ENCODE measurements at regions not wholly inside any gene's neighbourhood (a gene's known extent, or its start where the extent isn't known, plus 50 kb on each side); places are given as distances from the start of the nearest gene placed in this dataset.
A peak's percentile ranks its signal among the peaks of the same experiment; 100 is the strongest.
"Not testable (repeated sequence)": the region's sequence is repeated elsewhere in the genome, so short reads cannot be mapped to it uniquely, and the experiment has no call there.

DNA sequence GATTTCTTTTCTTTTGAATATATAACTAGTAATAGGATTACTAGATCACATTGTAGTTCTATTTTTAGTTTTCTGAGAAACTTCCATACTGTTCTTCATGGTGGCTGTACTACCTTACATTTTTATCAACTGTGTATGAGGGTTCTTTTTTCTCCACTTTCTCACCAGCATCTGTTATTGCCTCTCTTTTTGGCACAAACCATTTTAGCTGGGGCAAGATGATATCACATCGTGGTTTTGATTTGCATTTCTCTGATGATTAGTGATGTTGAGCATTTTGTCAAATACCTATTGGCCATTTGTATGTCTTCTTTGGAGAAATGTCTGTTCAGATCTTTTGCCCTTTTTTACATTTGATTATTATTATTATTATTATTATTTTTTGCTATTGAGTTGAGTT, 86.1 kb upstream of the TCF21 start:
- DNase-seq = no peak

DNA sequence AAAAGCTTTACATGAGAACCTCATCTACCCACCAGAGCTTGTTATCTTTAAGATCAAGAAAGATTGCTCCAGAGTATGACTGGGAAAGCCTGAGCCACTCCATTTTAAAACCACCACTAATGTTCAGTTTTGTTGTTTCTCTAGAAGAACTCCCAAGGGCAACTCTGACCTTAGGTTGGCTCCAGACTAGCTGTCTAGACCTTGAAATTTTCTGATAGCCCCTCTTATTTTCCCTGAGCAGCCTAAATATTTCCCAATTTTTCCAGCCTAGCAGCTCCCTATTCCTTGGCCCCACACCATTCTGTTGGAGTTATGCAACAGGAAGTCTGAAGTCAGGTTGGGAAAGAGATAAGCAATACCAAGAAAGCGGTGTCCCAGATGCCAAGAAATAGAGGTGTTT, 84.6 kb upstream of the TCF21 start:
- DNase-seq = no peak

DNA sequence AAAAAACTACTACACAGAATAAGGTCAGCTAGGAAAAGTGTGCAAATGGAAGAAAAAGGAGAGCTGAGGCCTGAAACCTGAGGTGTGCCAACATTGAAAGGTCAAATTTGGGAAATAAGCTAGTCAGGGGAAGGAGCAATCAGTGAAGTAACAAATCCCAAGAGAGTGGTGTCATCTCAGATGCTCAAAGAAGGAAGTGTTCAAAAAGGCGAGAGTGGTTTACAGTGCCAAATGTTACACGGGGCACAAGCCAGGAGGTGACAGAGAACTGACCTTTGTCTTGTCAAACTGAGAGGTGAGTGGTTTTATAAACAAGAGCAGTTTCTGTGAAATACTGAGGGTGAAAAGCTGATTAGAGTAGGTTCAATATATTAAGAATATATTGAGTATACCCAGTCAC, 83.0 kb upstream of the TCF21 start:
- no peak for DNase-seq

GRCh38 chr6:133806382-133807140, 82.4 kb upstream of the TCF21 start:
- DNase-seq = no peak

GRCh38 chr6:133807501-133807900, 81.4 kb upstream of the TCF21 start:
- no peak for DNase-seq

DNA sequence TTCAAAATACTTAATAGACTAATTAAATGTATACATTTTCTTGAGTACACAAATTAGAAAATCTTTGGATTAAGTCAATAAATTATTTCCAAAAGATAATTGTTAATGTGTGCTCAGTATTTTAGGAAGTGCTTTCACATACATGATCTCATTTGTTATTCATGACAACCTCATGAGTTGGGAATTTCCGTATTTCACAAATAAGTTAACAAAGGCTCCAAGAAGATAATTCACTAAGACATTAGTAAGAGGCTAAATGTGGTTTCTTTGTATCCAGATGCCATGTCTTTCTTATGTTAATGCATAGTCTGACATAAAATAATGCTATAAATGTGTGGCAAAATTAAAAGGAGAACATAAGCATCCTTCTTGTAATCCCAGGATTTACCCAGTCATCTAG, 79.5 kb upstream of the TCF21 start:
- no peak for DNase-seq

DNA sequence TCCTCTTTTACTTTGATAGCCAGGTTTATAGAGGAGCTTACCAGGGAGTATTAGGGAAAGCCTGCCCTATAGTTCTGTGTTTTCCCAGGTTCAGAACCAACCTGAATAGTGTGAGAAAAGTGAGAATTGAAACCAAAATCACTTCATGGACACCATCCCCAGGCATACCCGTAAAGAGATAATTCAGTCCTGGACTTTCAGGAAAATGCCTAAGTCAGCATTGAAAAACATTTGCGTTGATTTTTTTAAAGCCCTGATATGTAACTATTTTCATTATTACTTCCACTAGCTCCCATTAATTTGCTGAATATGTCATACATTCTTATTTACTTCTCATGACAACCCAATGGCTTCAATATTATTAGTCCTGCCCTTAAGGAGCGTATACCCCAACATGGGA, 77.4 kb upstream of the TCF21 start:
- DNase-seq = no peak

DNA sequence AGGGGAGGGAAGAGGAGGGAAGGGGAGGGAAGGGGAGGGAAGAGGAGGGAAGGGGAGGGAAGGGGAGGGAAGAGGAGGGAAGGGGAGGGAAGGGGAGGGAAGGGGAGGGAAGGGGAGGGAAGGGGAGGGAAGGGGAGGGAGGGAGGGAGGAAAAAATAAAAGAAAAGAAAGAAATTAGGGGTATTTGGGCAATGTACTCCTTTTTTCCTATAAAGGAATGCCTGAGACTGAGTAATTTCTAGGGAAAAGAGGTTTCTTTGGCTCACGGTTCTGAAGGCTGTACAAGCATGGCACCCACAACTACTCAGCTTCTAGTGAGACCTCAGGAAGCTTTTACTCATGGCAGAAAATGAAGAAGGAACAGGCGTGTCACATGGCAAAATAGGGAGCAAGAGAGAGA, 76.5 kb upstream of the TCF21 start:
- not testable (repeated sequence) for DNase-seq

- no peak for DNase-seq
These were observed 74.7 kb upstream of the TCF21 start for GRCh38 chr6:133814238-133814637.

GRCh38 chr6:133814797-133815196, 74.1 kb upstream of the TCF21 start:
- DNase-seq = no peak

DNA sequence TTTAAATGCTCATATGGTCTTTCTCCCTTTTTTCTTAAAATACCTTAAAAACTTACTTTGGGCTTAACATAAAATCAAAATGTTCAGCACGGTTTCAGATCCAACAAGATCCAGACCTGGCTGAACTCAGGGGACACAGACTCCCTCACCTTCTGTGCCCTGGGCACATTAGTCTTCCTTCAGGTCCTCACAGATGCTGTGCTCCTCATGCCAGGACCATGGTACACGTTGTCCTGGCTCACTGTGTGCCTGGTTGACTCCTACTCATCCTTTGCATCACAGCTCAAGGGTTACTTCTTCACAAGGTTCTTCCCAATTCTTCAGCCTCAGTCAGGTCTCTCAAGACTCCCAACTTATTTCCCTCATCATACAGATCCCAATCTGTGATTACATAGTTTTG, 73.6 kb upstream of the TCF21 start:
- no peak for DNase-seq

- no peak for DNase-seq
These were observed 72.7 kb upstream of the TCF21 start for GRCh38 chr6:133816171-133816570.

GRCh38 chr6:133817460-133818047, 71.4 kb upstream of the TCF21 start:
- peak; percentile 50 to 58 for DNase-seq

- no peak for DNase-seq
These were observed 70.6 kb upstream of the TCF21 start for GRCh38 chr6:133818320-133818719.

- DNase-seq = no peak
These were observed 68.7 kb upstream of the TCF21 start for GRCh38 chr6:133820208-133820607.

- no peak for DNase-seq
These were observed 61.1 kb upstream of the TCF21 start for GRCh38 chr6:133827766-133828165.

DNA sequence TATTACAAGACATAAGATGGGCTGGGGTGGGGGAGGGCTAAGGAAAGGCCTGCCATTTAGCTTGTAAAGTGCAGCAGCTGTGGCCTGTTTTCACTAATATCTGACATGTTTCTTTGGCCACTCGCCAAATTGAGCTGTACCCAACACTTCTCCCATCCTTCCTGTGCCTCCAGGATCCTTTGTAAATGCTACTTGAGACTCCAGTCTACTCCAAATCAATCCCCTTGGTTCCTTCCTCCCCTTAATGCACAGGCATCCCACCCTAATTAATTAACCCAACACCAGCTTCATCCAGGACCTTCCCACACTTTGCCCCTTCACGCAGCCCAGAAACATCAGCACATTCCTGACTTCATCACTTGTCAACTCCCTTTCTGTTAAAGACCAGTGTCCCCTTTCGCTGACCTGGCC, 55.0 kb upstream of the TCF21 start:
- DNase-seq = no peak

DNA sequence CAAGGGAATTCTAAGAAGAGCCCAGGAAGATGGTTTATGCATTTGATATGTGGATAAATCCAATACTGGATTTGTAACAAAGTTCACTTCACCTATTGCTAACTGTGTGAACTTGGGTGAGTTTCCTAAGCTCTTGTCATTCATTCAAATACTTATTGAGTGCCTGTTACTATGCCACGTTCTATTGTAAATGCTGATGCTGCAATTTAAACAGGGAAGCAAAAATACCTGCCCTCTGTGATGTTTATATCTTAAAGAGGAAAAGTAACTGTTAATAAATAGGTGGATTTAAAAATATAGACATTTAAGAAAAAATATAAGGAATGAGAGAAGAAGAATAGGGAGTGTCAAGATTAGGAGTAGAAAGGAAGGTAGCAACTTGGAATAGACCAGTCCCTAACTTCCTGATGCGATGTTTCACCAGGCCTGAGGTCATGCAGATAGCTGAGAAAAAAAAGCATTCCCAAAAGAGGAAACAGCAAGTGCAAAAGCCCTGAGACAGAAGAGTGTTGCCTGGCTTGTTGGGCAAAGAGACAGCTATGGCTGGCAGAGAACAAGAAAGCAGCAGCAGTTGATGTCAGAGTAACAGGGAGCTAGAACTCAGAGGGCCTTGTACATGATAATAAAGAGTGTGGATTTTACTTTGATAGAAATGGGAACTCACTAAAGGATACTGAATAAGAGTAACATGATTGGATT, 54.3 kb upstream of the TCF21 start:
- DNase-seq = no peak

DNA sequence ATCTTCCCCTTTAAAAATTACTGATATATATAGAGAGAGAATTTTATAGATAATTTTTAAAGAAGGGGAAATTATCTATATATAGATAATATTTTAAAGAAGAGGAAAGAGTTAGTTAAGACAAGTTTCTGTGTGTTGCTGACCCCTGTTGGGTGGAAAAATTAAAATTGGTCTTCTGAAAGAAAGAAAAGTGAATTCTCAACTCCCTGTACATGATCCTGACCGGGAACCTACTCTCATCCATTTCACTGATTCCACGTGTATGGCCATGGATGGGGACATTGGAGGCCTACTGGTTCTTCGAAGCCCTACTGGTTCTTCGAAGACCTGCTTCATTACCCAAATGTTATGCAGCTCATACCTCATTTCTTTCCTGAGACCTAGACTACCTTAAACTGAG, 53.0 kb upstream of the TCF21 start:
- no peak for DNase-seq

DNA sequence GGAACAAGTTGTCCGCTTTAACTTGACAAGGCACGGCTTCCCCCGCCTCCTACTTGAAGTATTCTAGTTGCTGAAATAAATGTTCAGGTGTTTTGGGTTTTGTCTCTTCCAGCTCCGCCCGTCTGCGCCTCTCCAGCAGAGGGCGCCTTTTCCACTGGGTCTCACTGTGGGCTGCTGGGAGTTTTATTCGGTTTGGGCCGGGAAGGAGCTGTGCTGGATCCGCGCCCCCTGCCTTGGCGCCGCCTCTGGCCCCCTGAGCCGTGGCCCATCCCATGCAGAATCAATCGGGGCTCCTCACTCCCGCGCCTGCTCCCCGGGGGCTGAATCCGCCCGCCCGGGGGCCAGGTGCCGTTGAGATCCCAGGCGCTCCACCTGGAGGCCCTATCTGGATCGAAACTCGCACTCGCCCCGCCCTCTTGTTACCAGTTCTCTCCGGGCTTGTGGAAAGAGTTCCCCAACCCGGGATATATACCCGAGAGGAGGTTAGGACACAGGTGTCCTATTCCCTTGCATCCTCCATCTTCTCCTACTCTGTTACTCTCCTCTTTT, 51.0 kb upstream of the TCF21 start:
- DNase-seq = peak; percentile 64 to 70
